Sciatic nerve (tissue), 2 donors: ENCODE measurements at regions not wholly inside any gene's neighbourhood (a gene's known extent, or its start where the extent isn't known, plus 50 kb on each side); places are given as distances from the start of the nearest gene placed in this dataset.

ENCODE experiments used
- ATAC-seq: fragments of 200-7000 bp; cut with Tn5 transposase; one replicate; pipeline ENCODE4 v1.9.1; 2020; ENCODE audit warnings: mild to moderate bottlenecking, moderate library complexity
- DNase-seq: peaks from one replicate; pipeline ENCODE4 v3.0.0-alpha.2; 2020; ENCODE audit warnings: low spot score
- intact Hi-C: fragments of 100-400 bp; cut with DNase I; formaldehyde crosslinking; loops from one replicate; pipeline ENCODE4 v1.14.2; 2022
- donor health status: DM: no; HTN: no; CAD: no.
- donor health status: DM: no; HTN: no; CAD: no.

DNA sequence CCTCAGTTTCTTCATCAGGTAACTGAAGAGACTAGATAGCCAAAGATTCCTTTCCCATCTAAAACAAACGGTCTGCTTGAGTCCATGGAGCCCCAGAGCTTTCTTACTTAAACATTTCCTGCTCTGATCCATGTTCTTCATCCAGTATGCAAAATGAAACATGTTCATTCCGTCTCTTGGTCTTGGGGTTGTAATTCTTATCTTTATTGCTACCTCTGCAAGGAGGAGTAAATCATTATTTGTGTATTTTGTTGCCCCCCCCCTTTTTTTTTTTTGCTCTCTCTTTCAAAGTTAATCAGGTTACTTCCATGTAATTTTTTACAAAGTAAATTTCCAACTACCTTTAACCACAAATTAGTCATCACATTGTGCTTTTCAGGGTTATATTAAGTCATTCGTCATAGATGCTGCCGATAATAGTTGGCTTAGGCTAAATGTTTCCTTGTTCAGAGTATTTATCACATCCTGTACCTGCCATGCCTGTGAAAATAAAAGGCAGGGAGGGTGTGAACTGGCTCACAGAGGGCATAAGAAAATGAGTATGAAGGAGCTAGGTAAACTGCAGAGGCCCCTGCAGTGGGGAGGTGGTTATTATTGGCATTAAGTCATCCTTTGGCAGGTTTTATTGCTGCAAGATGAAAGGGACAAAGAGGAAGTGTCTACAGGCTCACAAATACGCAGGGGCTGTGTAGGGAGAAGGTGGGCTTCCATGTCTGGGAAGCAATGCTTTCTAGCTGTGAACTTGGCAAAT is 76.7 kb upstream of the HS3ST1 start:
- ATAC-seq (no peak), DNase-seq (no peak)
- intact Hi-C loops, result no loop called here

DNA sequence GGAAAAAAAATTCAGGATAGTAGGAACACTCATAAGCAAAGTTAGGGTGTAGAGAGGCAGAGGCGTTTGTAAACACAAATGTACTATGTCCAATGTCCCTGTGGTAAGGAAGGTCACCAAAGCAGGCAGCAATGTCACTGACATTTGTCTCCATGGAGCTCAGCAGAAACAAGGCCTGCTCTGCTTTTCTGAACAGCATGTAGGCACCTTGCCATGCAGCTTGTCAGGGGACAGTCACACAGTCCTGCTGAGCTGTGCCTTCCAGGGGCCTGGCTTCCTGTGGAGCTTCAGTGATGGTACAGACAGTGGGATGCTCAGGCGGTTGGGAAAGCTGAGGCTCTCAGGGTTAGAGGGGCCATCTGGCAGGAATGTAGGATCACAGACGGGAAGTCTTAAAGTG is 74.5 kb upstream of the HS3ST1 start:
- peak; percentile 48 for ATAC-seq
- intact Hi-C loops, result no loop called here
- DNase-seq, result no peak

DNA sequence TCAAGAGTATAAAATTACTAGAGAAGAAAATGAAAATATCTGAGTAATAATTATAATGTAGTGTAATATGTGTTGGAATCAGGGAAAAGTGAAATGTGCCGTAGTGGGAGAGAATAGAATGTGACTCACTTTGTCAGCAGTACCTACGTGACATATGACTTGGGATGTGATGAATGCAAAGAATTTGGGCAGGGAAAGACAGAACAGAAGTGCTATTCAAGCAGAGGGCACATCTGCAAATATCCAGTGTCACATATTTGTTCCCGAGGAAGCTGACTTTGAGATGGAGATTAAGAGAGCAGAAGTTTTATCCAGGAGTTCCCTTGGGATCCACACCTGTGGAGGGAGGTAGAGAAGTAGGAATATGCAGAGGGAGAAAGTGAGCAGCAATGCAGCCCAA is 69.3 kb upstream of the HS3ST1 start:
- DNase-seq, result no peak
- ATAC-seq, result no peak
- intact Hi-C loops, result no loop called here

DNA sequence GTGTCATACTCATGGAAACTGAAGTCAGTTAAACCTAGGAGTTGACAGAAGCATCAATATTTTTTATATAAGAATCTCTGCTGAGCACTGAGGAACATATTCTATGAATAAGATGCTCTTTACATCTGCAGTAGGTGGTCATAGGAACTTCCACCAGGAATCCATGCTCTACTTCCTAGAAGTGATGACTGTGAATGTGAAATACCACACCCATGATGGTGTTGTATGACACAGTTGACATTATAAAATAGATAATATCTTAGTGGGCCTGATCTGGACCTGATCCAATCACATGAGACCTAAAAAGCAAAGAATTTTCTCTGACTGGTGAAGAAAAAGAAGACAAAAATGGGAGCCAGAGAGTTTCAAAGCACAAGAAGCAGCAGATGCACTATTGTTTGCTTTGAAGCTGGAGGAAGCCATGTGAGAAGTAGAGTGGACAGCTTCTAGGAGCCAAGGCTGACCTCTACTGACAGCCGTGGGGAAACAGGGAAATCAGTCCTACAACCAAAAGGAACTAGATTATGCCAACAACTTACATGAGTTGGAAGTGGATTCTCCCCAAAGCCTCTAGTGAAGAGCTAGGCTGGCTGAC is 68.6 kb upstream of the HS3ST1 start:
- DNase-seq, result no peak
- no peak for ATAC-seq
- intact Hi-C loops, result no loop called here

DNA sequence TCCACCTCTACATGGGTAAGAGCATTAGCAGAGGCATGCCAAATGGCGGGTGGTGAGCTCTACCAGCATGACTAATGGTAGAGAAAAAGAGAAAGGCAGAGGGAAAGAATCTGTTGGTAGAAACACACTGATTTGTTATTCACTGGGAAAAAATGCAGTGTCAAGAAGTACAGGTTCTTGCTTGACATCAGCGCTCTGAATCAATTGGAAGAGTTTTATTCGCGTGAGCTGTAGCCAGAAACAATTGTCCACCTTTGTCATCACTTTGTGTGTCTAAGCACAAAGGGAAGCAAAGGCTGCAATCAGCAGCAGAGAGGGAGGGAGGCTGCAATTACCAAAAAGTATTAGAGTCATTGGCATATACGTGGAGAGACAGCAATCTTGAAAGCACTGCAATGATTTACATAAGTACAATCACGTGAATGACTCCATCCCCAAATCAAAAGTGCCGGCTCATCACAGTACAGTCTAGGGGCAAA is 67.7 kb upstream of the HS3ST1 start:
- intact Hi-C loops, result no loop called here

DNA sequence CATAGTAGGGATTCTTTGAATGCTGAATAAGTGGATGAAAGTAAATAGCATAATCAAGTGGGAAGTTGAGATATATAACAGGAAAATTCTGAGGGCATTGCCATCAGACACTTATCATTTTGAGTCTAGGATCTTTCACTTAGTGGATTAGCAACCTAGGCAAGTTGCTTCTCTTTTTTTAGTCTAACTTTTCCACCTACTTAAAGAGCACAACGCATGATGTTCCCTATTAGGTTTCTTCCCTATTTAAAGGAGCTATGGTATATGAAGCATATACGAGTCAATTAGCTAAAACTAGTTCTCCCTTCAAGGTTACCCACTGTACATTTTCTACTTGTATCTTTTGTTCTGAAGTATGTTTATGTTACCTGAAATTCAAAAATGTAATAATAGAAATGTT is 67.1 kb upstream of the HS3ST1 start:
- intact Hi-C loops, result no loop called here
- no peak for ATAC-seq
- DNase-seq, result no peak

More for the DNA sequence above, 67.7 kb upstream of the HS3ST1 start:
- no peak for ATAC-seq
- no peak for DNase-seq

DNA sequence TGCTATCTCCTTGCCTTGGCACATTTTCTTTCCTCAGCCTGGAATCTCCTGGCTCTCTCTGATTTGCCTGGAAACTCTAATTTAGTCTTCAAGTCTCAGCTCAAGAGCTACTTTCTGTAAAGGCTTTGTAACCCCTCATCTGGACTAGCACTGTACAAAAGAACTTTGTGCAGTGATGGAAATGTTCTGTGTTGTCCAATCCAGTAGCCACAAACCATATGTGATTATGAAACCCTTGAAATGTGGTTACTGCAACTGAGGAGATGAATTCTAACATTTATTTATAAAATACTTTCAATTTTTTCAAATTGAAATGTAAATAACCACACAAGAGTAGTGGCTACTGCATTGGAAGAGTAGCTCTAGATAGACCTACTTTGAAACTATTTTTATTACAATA is 66.6 kb upstream of the HS3ST1 start:
- DNase-seq, result no peak
- intact Hi-C loops, result no loop called here
- ATAC-seq, result no peak

DNA sequence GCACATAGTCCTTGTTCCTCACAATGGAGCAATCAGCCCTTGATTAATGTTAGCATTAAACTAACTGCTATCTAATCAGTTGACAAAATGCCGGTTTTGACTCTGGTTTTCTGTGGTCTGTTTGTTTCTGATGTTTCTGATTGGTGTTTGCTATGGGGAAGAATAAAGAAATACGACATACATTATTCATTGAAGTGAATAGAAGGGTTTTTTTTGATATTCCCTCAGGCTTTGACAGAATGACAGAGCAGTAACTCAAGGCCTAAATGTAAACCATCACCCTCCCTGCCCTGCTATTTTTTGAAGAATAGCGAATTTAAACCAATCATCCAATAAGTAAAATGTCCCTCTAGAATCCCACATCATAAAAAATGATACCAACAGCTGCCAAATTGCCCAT is 65.5 kb upstream of the HS3ST1 start:
- no peak for DNase-seq
- intact Hi-C loops, result no loop called here
- ATAC-seq, result no peak

DNA sequence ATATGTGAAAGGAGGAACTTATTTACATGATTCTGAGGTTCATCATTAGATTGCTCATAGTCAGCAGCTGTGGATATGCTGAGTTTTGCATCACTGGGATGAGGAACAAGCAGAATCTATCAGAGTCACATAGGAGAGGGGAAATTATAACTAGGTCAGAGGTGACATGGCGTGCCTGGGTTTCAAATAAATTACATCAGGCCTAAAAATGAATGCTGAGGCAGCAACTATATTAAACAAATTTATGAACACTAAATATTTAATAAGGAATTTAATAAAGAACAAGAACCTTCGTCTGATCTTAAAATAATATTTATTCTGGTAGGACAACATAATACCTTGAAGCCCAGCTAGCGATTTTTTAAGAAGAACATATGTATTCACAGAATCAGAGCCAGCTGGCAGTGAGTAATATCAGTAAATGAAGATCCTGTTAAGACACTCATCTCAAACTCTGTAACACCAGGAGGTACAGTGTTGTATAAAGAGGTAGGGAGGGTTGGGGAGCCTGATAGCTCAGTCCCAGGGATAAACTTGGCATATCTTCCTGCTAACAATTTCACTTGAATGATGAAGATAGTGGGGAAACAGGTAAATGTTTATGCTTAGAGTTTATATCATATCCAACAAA is 60.9 kb upstream of the HS3ST1 start:
- DNase-seq (no peak), ATAC-seq (peak; percentile 66)
- intact Hi-C loops, result no loop called here

DNA sequence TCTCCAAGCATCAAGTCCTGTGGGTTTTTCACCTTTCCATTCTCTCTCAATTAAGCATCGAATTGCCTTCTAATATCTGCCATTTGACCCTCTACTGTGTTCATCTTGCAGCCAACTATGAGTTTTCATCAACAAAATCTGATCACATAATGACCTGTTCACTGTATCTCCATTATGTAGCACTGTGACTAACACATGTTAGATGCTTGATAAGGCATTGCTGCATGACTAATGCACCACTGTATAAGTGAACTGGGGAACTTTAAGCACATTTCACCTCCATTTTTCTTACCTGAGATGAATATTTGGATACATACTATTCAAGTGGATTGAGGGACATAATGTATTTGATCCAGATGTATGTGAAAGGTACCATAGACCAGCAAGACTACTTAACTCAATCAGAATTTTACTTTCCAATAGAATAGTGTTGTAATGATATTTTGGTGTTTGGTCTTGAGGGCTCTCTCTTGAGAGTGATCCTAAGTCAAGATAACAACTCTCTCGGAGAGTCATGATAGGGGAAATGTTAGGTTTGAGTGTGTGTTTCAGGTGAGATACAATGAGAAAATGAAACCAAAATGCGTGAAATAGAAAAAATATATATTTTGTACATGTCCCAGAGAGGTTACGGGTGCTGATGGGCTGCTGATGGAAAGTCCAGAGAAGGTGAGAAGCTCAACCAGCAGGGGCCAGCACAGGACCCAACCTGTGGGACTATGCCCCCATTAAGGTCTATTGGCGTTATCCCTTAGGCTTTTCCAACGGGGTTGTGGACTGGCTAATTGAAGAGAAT is 60.2 kb upstream of the HS3ST1 start:
- DNase-seq (no peak), ATAC-seq (no peak)
- intact Hi-C loops, result no loop called here

DNA sequence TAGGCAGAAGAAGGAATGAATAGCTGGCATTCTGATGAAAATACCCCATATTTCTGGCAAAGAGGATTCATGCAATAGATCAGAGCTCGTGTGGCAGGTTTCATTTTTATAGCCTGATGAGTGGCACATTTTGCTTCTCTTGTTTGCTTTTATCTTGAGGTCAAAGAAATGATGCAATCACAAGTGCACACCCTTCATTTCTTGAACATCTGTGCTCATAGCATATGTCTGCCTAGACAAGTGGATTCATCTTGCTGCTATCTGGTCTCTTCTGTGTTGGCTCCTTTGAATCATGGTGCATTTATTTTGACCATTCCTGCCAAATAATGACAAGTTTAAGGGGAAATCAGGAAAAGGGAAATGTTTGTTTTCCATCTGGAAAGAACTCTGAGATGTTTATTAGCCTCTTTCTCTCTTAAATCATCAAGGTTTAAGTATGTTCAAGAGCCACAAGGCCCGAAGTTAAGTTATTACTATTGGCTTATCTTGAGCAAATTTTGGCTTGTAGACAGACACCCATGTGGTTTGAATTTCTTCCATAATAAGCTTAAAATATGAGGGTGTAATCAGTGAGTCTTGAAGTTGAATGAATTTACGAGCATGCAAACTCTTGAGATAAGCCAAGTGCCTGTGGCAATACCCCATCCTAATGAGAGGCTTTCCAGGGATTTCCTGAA is 59.3 kb upstream of the HS3ST1 start:
- no peak for DNase-seq
- intact Hi-C loops, result no loop called here
- ATAC-seq, result peak; percentile 74

DNA sequence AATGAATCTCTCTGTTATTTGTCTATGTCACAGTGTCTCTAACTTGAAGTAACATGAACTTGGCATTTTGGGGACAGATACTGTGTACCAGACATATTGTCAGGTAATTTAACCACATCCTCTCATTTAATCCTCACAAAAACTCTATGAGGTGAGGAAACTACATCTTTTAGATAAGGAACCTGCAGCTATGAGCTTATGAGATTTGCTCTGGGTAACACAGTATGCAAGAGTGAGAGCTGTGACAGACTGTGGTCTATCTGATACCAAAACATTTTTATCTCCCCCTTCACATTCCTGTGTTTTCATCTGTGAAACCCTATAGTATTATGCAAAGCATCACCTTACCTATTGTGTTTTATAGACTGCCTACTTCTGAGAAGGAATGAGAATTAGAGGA is 58.4 kb upstream of the HS3ST1 start:
- intact Hi-C loops, result no loop called here
- ATAC-seq, result no peak
- no peak for DNase-seq

DNA sequence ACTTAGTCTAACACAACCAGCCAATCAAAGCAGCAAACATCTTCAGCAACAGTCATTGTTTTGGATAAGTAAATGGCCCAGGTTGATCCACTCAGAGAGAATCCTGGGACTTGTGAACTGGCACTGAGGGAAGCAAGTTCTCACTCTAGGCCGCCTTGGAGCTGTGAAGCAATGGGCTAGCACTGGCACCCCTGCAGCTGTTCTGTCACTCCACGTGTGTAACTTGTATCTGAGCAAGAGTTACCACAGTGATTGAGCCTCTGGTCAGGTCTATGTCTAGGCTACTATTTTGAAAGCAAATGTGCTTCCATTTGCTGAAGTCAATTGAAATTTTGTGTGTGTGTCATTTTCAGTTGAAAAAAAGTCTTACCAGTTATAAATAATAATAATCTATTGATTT is 57.2 kb upstream of the HS3ST1 start:
- intact Hi-C loops, result no loop called here
- DNase-seq, result no peak
- ATAC-seq, result no peak

DNA sequence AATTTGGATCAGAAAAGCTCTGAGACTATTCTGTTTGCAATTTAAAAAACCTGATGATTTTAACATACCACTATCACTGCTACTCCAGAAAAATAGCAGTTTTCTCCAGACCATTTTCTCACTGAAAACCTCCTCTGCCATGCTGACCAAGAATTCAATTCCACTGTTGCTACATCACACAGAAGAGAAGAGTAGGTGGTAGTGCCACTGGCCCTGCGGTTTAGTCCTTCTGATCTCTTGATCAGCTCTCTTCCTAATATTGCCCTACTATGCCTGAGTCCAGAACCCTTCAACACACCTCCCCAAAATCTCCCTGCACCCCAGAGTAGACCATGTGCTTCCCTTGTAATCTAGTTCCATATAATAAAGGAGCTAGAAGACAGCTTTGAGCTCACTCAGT is 55.8 kb upstream of the HS3ST1 start:
- no peak for ATAC-seq
- no peak for DNase-seq
- intact Hi-C loops, result no loop called here

DNA sequence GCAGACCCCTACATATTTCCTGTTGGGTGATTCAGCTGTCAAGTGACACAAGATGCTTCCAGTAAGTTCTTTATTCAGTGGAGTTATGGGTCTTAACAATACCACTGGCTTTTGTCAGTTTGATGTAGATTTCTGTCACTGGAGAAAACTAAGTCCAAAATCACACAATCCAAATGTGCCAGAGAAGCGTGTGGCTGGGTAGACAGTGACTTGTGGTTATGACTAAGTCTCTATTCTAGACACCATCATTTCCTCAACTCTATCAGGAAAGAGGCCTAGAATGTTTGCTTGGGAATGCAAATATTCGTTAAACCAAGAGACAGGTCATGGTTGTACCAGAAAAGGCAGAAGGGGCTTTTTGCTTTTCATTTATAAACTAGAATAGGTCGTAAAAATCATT is 54.4 kb upstream of the HS3ST1 start:
- no peak for DNase-seq
- ATAC-seq, result no peak
- intact Hi-C loops, result no loop called here

DNA sequence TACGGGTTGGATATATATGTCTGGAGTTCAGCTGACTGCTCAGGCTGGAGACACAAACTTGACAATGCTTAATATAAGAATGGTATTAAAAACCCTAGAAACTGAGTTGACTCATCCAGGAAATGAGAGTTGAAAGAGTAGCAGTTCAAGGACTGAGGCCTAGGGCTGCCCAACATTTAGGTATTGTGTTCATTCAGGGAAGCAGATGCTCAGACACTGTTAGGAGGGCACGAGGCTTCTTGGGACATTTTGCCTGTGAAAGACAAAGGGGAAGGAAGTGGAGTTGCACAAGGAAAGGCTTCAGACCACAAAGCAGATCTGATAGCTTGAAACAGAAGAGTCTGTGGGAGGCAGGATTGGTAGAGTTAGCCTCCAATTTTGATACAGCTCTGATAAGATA is 52.0 kb upstream of the HS3ST1 start:
- no peak for DNase-seq
- peak; percentile 88 for ATAC-seq
- intact Hi-C loops, result no loop called here
